ENCODE measurements at regions not wholly inside any gene's neighbourhood (a gene's known extent, or its start where the extent isn't known, plus 50 kb on each side); places are given as distances from the start of the nearest gene placed in this dataset.

DNA sequence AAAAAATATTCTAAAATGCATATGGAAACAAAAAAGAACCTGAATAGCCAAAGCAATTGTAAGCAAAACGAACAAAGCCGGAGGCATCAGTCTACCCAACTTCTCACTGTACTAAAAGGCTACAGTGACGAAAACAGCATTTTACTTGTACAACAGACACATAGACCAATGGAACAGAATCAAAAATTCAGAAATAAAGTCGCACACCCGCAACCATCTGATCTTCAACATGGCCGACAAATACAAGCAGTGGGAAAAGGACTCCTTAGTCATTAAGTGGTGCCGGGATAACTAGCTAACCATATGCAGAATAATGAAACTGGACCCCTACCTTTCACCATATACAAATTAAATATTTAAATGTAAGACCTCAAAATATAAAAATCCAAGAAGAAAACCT is 203.9 kb upstream of the PPFIA2 start:
- DNase-seq (ENCODE audit: low read depth) = no peak
- no peak overlapping the region for H3K4me3 ChIP-seq (ENCODE audit: low read depth, low read length)
- TF ChIP-seq, protein P1, sequence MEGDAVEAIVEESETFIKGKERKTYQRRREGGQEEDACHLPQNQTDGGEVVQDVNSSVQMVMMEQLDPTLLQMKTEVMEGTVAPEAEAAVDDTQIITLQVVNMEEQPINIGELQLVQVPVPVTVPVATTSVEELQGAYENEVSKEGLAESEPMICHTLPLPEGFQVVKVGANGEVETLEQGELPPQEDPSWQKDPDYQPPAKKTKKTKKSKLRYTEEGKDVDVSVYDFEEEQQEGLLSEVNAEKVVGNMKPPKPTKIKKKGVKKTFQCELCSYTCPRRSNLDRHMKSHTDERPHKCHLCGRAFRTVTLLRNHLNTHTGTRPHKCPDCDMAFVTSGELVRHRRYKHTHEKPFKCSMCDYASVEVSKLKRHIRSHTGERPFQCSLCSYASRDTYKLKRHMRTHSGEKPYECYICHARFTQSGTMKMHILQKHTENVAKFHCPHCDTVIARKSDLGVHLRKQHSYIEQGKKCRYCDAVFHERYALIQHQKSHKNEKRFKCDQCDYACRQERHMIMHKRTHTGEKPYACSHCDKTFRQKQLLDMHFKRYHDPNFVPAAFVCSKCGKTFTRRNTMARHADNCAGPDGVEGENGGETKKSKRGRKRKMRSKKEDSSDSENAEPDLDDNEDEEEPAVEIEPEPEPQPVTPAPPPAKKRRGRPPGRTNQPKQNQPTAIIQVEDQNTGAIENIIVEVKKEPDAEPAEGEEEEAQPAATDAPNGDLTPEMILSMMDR (IDR thresholded peaks at IDR 0.05; ENCODE audit: insufficient read depth, low read depth, low read length) = no peak

DNA sequence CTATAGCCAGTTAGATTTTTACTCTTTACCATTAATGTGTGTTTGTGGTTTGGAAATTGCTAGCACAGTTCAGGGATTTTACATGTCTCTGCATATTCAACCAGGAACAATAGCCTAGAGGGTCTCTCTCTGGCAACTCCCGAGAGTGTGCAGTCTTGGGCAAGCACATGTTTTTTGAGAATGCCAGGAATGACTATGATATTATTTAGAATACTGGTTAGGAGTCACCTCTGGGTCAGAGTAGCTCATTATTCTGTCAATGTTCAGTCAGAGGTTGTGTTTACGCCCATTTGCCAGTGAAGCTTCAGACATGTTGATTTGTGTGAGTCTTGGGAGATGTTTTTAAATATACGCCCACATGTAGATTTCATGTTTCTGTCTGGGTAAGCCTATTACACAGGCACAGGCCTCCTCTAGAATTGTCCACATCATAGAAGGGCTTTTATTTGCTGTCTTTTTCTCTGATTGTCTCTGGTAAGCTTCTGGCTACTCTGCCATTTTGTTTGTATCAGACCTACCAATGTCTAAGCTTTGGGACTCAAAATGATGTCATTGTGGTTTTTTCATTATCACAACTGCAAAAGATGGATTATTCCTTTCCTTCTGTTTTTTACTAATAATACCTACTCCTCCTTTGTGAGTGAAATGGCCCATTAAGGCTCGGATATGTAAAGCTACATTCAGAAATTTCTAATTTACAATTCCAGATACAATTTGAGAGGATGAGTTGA is 203.1 kb upstream of the PPFIA2 start:
- no peak overlapping the region for H3K4me3 ChIP-seq (ENCODE audit: low read depth, low read length)
- TF ChIP-seq, protein P1 (IDR thresholded peaks at IDR 0.05; ENCODE audit: insufficient read depth, low read depth, low read length) = no peak
- DNase-seq (ENCODE audit: low read depth) = no peak

DNA sequence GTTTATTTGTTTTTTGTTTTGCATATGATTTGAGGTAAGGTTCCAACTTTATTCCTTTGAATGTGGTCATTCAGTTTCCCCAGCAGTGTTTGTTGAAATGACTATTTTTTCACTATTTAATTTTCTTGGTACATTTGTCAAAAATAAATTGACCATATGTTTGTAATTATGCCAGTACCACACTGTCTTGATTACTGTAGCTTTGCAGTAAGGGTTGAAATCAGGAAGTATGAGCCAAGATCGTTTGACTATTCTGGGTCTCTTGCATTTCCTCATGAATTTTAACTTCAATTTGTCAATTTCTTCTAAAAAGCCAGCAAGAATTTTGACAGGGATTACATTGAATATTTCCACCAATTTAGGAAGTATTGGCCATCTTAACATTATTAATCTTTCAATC is 199.3 kb upstream of the PPFIA2 start:
- TF ChIP-seq, protein P1 (IDR thresholded peaks at IDR 0.05; ENCODE audit: insufficient read depth, low read depth, low read length) = no peak
- no peak overlapping the region for H3K4me3 ChIP-seq (ENCODE audit: low read depth, low read length)
- DNase-seq (ENCODE audit: low read depth) = no peak

DNA sequence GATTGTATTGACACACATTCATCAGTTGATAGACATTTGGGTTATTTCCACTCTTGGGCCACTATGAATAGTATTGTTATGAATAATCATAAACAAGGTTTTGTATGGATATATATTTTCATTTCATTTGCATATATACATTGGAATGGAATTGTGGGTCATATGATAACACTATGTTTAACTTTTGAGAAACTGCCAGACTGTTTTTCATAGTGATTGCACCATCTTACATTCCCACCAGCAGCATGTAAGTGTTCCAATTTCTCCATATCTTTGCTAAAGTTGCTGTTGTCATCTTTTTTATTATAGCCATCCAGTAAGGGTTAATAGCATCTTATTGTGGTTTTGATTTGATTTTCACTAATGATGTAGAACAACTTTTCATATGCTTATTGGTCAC is 198.5 kb upstream of the PPFIA2 start:
- no peak for DNase-seq (ENCODE audit: low read depth)
- TF ChIP-seq, protein P1 (IDR thresholded peaks at IDR 0.05; ENCODE audit: insufficient read depth, low read depth, low read length) = no peak
- H3K4me3 ChIP-seq (ENCODE audit: low read depth, low read length) = no peak overlapping the region

DNA sequence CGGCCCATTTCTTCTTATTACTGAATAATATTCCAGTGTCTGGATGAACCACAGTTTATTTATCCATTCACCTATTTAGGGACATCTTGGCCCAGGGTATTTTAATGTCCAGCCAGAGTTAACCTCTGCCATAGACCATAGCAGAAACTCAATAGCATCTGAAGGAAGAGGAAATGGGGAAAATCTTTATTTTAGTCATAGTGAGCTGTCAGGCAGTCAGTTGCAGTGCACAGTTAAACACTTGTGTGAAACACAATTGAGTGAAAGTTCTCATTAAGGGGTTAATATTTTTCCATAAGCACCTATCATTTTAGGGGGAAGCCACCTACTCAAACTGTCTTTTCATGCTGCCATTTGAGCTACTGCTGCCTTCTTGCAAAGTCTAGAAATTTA is 197.3 kb upstream of the PPFIA2 start:
- H3K4me3 ChIP-seq (ENCODE audit: low read depth, low read length) = no peak overlapping the region
- DNase-seq (ENCODE audit: low read depth) = no peak
- TF ChIP-seq, protein P1 (IDR thresholded peaks at IDR 0.05; ENCODE audit: insufficient read depth, low read depth, low read length) = no peak

DNA sequence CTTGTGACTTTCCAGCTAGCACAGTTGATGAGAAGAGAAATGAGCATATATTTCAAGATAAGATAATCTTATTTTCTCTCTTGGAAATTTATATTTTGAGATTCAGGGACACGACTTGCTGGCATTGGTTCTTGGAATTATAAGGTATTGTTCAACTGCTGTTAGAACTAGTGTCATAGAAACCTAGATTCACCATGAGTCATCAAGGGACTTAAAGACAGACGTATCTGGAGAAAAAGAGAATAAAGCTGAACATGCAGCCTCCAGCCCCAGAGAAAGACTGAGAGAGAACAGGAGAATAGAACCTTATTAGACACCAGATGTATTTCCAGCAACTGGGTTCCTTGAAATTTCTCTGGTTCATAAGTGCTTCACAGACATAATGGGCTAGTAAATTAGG is 194.4 kb upstream of the PPFIA2 start:
- TF ChIP-seq, protein P1 (IDR thresholded peaks at IDR 0.05; ENCODE audit: insufficient read depth, low read depth, low read length) = no peak
- no peak for DNase-seq (ENCODE audit: low read depth)

DNA sequence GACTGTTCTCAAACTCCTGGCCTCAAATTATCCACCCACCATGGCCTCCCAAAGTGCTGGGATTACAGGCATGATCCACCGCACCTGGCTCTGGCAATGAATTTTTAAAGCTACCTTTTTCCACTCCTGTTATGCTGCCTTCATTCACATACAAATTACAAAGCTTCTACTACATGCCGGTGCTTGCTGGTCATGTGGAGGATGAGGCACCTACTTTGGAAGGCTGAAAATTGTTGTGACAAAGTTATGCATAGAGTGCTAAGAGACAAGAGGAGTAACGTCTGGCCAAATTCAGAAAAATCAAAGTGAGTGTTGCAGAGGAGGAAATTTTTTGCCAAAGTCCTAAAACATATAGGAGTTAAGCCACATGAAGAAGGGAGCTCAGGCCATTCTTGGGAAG is 191.7 kb upstream of the PPFIA2 start:
- TF ChIP-seq, protein P1 (IDR thresholded peaks at IDR 0.05; ENCODE audit: insufficient read depth, low read depth, low read length) = no peak
- H3K4me3 ChIP-seq (ENCODE audit: low read depth, low read length) = no peak overlapping the region
- no peak for DNase-seq (ENCODE audit: low read depth)

More for the DNA sequence above, 194.4 kb upstream of the PPFIA2 start:
- no peak overlapping the region for H3K4me3 ChIP-seq (ENCODE audit: low read depth, low read length)
